Head of caudate nucleus (tissue), 42 donors: ENCODE measurements at regions not wholly inside any gene's neighbourhood (a gene's known extent, or its start where the extent isn't known, plus 50 kb on each side); places are given as distances from the start of the nearest gene placed in this dataset.

Experiments
- DNase-seq, 42 donors: peaks; one replicate each; pipeline versions ENCODE4 v3.0.0 to v3.0.0-alpha.2; 2020 to 2021; ENCODE audit warnings: mixed read lengths in 7 of 42
- intact Hi-C: fragments of 100-400 bp; cut with DNase I; formaldehyde crosslinking; loops from one replicate; pipeline ENCODE4 v1.15.0; 2022

DNA sequence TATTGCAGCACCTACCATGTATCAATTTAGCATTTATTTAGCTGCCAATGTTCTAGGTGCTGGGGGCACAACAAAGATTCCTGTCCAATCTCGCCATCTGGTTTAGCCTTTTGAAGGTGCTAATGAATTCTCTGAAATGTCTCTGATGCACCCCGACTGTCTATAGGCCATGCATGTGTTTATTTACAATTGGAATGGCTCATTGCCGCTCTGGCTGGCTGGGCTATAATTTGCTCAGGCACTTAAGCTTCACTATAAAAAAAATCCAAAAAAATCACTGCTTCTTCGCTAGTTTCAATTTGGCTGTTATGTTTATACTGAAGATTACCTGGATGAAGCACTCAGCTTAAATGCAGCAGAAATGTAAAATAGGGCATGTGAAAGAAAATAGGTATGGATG, 115.0 kb upstream of the PAX6 start:
- intact Hi-C loops: no loop called here
- no peak for DNase-seq

DNA sequence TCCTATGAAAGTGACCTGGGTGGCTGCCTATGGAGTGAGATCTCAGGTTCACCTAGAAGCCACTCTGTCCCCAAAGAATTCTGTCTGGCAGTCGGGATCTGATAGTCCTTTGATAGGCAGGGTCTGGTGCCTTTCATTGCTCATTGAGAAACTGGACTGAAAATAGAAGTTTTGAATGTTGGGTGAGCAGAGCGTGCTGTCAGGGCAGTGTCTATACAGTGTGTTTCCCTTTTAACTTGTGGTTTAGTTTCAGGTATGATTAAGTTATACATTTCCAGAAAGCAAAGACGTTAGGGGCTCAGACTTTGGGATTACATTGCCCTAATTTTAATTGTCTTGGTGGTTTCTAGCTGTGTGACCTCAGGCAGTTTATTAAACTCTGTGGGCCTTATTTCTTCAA, 111.3 kb upstream of the PAX6 start:
- intact Hi-C loops: no loop called here
- DNase-seq: no peak

DNA sequence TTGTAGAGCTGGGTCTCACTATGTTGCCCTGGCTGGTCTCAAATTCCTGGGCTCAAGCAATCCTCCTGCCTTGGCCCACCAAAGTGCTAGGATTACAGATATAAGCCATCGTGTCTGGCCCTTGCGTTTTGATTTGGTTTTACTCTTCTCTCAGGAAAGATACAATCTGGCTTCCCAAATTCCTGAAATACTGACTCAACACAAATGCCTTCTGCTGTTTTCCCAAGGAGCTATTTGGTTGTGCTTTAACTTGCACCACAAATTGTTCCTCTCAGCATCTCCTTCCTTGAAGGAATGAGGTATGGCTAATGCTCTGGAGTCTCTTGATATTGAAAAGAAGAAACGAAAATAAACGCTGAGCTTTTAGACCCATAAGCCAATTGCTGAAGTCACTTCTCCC, 110.0 kb upstream of the PAX6 start:
- intact Hi-C loops: no loop called here
- DNase-seq: no peak

DNA sequence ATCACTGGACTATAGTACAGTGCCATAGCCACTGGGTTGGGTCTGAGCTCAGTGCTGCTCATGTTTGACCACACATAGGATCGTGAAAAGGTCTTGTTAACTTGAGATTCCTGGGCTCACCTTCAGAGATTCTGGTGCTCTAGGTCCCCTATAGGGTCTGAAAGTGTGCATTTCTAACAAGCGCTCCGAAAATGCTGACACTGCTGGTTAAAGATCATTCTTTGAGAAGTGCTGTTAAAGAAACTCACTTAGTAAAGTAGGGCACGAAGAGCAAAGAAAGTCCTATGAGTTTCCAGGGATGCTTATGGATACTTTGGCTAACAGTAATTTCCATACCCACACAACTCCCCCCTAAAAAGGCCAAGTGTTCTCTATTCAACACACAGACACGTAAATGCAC, 108.1 kb upstream of the PAX6 start:
- intact Hi-C loops: no loop called here
- DNase-seq: no peak

DNA sequence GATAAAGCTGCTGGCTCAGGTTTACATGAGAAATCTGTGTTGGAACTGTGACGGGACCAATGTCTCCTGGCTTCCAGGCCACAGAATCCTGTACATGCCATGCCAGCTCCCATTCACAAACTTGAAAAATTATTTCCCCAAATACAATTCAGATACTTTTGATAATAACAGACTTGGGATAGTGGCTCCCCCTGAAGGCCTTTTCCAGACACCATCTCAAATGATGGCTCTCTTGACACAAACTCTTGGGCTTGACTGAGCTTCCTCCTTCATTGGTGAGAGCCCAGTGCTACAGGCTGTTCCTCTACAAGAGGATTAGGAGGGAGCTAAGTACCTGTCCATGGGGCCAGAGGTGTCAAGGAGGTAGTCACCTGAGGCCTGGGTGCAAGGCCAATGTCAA, 104.7 kb upstream of the PAX6 start:
- no peak for DNase-seq
- intact Hi-C loops: no loop called here

DNA sequence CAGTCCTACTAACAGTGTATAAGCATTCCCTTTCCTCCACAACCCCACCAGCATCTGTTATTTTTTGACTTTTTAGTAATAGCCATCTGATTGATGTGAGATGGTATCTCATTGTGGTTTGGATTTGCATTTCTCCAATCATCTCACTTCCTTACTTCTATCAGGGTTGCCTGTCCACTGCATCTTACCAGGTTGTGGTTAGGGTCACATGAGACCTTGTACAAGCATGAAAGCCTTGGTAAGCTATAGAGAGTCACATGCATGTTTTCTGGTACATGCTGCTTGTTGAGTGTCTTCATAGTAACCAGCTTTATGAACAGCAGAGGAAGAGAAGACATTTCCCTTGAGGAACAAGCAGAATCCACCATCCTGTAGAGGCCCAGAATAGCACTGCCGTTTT, 102.9 kb upstream of the PAX6 start:
- no peak for DNase-seq
- intact Hi-C loops: no loop called here

DNA sequence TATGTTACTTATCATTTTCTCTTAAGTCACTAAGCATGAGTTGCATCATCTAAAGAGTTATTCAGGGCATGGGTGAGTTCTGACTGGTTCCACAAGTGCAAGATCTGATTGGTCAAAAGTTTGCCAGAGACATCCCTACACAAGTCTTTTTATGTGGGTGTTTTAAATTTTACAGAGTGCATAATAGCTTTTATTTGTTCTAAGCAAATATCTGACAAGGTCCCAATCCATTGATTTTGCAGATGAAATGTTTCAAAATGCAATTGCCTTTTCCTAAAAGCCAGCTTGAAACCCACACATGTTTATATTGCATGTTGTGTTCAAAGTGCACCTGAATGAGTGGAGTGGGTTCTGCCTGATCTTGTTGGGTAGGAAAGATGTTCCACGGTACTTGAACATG, 101.7 kb upstream of the PAX6 start:
- intact Hi-C loops: no loop called here
- DNase-seq: no peak

DNA sequence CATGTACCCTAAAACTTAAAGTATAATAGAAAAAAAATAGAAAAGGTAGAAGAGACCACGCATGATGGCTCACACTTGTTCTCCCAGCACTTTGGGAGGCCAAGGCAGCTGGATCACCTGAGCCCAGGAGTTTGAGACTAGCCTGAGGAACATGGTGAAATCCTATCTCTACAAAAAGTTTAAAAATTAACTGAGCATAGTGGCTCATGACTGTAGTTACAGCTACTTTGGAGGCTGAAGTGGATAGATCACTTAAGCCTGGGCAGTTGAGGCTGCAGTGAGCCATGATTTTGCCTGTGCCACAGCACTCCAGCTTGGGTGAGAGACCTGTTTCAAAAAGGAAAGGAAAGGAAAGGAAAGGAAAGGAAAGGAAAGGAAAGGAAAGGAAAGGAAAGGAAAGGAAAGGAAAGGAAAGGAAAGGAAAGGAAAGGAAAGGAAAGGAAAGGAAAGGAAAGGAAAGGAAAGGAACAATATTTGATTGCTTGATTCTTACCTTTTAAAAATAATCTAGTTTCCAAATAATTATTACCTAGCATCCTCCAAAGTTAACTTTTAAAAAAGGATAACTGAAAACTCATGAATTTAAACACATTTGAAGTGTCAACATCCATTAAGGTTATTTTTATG, 99.9 kb upstream of the PAX6 start:
- intact Hi-C loops: no loop called here

DNA sequence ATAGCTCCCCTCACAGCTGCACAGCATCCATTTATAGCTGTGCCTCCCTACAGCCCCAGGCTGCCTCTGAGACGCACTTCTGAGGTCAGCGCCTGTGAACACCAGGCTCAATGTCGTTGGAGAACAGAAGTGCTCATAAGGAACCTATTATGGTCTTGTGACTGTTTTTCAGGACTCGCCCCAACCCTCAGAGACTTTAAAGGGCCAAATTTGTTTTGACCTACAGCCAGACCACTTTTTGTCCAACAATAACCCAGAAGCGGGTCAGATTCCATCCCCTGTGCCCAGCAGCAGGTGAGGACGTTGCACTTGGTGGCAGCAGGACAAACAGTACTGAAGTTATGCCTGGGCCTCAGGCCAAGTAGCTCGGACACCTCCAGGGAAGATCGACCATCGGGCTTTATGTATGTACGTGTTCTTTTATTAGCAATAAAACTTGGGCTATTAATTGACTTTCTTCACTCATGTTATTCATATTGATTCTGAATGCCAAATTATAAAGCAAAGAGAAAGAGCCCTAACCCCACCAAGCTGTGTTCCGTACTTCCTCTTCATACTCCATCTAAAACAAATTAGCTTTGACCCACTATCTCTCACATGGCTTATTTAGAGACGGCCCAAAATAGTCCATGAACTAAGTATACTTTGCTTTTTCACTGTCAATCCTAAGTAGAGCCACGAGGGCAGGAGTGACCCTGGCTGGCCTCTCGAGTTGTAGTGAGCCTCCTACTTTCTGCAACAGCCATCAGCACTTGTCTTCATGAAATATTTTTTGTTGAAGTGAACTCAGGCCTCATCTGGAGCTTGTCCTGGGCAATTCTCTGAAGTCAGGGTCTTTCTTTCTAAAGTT, 92.3 kb upstream of the PAX6 start:
- no peak for DNase-seq
- intact Hi-C loops: no loop called here

More for the DNA sequence above, 99.9 kb upstream of the PAX6 start:
- no peak for DNase-seq

DNA sequence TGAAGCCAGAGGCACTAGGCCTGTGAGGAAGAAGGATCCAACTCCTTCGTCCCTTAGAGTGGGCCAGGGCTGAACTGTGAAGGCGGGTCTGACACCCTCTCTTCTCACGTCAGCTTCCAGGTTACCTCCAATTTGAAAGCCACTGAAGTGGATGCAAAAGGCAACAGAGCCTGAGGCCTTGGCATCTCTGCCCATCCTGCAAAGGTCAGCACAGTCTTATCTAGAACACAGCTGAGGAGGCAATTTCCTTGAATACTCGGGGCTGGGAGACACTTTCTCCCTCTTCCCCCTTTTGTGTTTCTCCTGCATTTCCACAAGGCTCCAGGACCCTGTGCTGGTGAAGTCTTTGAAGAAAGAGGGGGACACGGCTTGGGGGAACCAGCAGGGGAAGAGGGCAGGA, 91.6 kb upstream of the PAX6 start:
- intact Hi-C loops: no loop called here
- no peak for DNase-seq

DNA sequence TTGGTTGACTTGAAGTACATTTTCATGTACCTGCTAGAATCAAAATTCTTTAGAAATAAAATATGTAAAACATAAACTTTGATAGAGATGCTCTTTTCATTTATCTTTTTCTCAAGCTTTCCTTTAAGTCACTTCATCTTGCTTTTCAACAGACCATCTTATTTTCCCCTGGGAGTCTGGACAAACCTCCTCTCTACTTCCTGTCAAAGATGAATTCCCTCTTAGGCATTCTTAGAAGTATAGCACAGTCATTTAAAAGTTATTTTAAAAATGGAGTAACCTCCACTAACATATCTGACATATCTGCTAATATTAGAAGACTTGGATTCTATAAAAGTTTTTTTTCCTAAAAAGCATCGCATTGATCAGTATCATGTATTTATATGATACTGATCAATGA, 84.8 kb upstream of the PAX6 start:
- intact Hi-C loops: no loop called here
- no peak for DNase-seq

DNA sequence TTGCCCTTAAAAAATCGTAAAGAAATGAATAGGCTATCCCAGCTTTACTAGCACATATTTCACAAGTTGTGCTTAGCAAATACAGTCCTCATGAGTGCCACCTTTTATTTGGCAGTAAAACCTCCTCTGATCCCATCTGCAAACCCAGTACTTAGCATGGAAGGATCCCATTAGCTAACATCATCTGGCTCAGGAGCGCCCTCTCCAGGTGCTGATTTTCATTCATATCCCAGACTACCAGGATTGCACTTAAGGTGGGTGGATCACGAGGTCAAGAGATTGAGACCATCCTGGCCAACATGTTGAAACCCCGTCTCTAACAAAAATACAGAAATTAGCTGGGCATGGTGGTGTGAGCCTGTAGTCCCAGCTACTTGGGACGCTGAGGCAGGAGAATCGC, 76.1 kb upstream of the PAX6 start:
- no peak for DNase-seq
- intact Hi-C loops: no loop called here

DNA sequence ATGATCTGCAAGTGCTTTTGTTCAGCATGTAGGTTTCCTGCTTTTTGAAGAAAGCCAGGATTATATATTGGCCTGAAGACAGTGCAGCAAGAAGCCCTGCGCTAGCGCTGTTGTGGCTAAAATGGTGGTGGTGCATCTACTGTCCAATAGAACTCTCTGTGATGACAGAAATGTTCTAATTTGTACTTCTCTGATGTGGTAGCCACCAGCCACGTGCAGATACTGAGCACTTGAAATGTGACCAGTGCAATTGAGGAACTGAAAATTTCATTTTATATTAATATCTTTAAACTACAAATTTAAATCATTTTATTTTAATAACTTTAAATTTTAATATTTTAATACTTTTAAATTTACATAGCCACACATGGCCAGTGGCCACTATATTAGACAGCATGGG, 73.0 kb upstream of the PAX6 start:
- intact Hi-C loops: no loop called here
- DNase-seq: no peak

DNA sequence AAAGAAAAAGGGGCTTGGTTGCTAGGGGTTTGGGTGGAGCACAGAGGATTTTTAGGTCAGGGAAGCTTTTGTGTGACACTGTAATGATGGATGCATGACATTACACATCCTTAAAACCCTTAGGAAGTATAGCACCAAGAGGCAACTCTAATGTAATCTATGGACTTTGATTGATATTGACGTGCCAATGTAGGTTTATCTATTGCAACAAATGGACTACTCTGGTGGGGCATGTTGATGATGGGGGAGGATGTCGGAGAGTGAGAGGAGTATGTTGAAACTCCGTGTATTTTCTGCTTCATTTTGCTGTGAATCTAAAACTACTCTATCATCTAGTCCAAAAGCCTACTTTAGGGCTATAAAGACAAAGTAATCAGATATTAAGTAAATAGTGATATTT, 72.3 kb upstream of the PAX6 start:
- intact Hi-C loops: no loop called here
- no peak for DNase-seq

DNA sequence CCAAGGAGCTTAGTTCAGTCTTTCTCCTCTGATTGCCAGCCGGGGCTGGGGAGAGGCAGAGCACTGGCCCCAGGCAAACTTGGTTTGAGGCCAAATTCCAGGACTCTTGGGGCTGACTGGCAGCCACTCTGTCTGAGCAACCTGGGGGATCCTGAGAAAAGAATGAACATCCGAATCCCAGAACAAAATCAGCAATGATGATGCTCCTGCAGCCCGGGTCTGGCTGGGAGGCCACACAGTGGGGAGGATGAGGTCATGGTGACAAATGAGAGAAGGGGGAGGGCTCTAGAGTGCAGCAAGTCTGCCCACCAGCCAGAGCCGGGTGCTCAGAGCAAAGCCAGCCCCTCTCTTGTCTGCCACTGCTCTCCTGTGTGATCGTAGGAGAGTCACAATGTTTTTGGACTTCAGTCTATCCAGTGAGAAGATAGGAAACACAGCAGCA, 71.8 kb upstream of the PAX6 start:
- DNase-seq: peak in 1 of 42 donors; percentile 9
- intact Hi-C loops: no loop called here

DNA sequence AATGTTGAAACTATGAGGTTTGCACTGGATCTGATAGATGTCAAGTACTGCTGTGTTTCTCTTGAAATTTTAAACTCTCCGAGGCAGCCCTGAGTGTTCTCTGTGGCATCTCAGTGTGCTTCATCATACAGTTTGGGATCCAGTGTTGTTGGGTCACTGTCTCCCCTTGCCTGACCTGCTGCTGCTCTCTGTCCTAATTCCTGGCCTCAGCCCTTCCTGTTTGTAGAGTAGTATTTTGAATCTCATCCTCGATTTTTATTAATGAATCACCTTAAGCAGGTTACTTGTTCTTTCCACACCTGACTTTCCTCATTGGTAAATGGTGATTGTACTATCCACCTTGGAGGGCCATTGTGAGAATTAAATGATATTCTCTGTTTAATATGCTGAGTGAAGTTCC, 70.7 kb upstream of the PAX6 start:
- intact Hi-C loops: no loop called here
- no peak for DNase-seq

DNA sequence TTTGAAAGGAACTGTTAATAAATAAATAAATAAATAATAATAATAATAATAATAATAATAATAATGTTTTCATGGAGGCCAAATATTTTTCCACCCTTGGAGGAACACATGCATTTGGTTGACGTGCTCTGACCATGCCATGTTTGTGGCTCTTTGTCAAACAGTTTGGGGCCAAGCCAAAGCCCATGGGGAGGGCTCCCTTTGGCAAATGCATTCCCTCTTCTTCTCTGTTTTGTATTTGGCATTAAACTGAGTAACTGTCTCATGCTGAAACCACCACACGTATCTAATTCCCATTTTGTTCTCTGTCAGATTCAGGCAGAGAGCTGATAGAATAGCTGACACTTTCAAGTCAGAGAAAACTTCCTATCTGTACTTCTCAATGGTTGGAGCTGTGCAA, 68.6 kb upstream of the PAX6 start:
- intact Hi-C loops: no loop called here
- peak in 2 of 42 donors; percentile 10 to 48 for DNase-seq

DNA sequence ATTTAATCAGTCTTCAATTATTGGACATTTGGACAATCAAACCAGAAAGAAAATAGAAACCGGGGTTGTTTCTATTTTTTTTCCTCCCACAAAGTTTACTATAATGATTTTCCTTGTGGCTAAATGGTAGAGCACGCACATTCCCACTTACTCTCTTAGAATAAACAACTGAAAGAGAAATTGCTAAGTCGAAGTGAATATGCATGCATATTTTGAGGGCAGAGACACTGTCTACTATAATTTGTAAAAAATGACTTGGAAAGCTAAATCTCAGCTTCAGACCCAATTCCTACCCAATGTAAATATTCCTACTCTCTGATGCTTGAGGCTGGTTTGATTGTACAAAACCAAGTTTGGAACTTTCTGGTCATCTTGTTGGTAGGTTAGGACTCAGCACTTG, 66.7 kb upstream of the PAX6 start:
- intact Hi-C loops: no loop called here
- DNase-seq: no peak

DNA sequence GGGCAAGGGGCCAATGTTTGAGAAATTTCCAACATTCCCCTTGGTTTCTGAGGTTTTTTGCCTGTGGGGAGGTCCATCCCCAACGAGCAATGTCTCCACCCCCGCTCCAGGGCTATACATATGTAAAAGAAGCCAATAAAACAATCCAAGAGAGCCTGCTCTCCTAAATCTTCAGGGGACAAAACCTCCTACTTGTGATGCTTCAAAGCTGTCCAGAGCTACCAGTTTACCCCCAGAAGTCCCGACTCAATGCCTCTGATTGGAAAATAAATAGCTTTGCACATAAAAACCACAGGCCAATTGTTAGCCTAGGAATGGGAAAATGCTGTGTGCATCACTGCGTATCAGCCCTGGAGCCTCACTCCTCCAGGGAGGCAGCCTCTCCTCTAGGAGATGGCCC, 66.0 kb upstream of the PAX6 start:
- no peak for DNase-seq
- intact Hi-C loops: no loop called here

DNA sequence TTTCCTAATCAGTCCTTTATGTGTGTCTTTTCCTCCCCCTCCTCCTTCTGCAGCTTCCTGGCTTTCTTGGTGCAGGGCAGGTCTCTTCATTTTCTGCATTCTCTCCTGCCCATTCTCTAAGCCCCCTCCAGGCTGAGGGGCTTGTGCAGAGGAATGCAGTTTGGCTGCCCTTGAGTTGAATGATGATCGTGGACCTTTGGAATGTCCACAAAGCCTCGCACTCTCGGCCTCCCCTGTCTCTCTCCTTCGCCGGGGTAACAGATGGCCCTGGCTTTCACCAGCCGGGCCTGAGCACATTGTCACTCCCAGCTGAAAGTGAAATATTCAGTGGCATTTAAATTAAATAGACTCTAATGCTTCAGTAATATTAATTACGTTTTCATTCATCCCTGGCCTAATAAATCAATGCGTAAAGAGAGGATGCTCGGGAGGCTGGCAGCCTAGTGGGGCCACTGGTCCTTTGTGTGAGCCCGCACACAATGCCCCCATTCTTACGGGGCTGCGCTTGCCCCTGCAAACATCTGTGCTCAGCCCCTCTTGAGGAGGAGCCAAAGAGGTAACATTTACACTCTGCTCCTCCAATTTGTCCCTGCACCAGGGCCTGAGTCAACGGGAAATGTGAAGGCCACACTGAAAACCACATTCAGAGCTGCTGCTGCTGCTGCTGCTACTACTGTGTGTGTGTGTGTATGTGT, 64.9 kb upstream of the PAX6 start:
- intact Hi-C loops: no loop called here
- no peak for DNase-seq
